SKM-1 (cell line): ENCODE measurements at regions not wholly inside any gene's neighbourhood (a gene's known extent, or its start where the extent isn't known, plus 50 kb on each side); places are given as distances from the start of the nearest gene placed in this dataset.

ENCODE experiments used
- DNase-seq: peaks from one replicate; lab custom pipeline; 2025; ENCODE audit not compliant: unreplicated experiment; lab: John Stamatoyannopoulos, UW

- DNase-seq: no peak
Observed at GRCh38 chr2:23091900-23092299, 293.1 kb upstream of the KLHL29 start.

GRCh38 chr2:23092831-23093230 is 292.1 kb upstream of the KLHL29 start:
- DNase-seq: no peak

DNA sequence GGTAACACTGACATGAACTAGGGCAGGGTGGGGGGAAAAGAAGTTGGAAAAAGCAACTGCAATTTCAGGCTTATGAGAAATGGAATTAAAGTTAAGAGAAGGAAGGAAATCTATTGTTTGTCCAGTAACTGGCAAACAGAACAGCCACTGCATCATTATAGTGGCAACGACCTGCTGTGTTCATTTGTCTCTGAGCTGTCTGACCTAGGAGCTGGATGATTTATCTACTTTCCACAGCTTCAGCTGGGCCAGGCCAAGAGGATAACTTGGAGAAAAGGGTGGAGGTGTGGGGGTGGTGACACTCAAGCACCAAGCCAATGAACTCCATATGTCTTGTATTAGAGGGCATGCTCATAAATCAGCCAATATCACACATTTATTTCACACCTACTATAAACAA is 291.5 kb upstream of the KLHL29 start:
- DNase-seq: no peak

GRCh38 chr2:23096906-23097602 is 287.9 kb upstream of the KLHL29 start:
- DNase-seq: no peak

- DNase-seq: no peak
Observed at GRCh38 chr2:23100406-23100805, 284.6 kb upstream of the KLHL29 start.

DNA sequence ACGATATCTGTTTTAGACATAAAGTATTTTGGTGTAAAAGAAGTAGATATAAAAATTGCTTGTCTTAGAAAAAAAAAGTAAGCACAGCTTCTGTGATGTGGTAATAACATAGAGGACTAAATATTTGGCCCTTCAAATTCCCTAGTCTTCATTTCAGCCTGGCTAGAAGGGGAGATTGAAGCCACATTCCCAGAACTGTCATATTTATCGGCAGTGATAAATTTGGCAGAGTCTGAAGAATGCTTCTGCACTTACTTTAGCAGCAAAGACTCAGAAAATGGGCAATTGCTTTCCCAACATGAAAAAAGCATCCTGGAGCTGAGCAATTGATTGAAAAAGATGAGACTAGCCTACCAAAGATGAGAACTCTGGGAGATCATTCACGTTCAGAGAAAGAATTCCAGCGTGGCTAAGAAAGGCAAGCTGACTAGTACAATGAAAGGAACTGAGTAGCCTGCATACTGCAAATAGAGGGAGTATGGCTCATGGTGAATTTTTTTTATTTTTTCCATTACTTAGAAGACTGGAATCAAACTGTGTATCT is 278.7 kb upstream of the KLHL29 start:
- no peak for DNase-seq

- DNase-seq: no peak
Observed at GRCh38 chr2:23107327-23107941, 277.5 kb upstream of the KLHL29 start.

GRCh38 chr2:23111263-23111662 is 273.7 kb upstream of the KLHL29 start:
- DNase-seq: no peak

DNA sequence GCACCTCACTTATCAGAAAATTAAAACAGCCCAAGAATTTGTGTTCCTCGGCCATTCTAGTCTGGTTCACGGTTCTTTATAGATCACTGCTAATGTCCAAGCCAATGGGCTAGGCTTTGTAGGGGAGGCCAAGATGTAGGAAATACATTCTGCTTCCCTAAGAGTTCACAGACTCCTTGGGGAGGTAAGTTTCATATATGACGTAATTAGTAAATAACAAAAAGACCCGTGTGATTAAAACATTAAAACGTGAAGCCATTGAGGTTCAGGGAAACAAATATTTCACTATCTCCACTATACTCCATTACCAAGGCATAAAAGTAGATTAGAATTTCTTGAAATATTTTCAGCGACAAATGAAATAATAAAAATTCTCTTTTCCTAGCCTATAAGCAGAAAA is 272.5 kb upstream of the KLHL29 start:
- no peak for DNase-seq

GRCh38 chr2:23114299-23114698 is 270.7 kb upstream of the KLHL29 start:
- DNase-seq: no peak

- no peak for DNase-seq
Observed at GRCh38 chr2:23118313-23118712, 266.7 kb upstream of the KLHL29 start.

DNA sequence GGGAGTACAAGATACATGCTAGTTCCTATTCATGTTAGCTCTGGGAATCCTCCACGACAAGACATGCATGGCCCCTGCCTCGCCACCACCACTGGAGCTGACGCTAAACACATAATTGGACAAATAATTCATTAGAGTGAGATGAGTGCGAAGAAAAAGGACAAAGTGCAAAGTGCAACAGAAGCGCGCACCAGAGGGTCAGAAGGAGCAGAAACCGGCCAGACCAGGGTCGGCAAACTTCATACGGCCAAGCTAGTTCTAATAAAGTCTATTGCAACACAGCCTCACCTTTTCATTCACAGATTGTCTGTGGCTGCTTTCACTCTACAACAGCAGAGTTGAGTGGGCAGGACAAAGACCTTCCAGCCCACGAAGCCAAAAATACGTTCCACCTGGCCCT is 266.1 kb upstream of the KLHL29 start:
- no peak for DNase-seq

DNA sequence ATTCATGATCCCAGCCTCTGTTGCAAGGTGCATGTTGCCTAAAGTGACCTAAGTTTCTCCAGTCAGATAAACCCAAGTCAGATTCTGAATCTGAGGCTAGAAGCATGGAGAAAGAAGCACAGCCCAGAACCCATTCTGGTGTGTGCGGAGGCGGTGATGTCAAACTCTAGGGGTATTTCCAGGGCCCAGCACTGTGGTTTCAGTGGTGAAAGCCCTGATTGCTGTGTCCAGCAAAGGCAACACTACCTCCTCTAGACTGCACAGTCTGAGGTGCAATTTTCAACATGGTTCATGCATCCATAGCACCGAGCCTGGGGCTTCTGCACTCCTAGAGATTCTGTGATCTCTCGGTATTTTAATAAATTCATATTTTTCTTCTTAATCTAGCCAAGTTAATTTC is 264.8 kb upstream of the KLHL29 start:
- no peak for DNase-seq

GRCh38 chr2:23121968-23122648 is 262.9 kb upstream of the KLHL29 start:
- no peak for DNase-seq

GRCh38 chr2:23122681-23123215 is 262.2 kb upstream of the KLHL29 start:
- no peak for DNase-seq

DNA sequence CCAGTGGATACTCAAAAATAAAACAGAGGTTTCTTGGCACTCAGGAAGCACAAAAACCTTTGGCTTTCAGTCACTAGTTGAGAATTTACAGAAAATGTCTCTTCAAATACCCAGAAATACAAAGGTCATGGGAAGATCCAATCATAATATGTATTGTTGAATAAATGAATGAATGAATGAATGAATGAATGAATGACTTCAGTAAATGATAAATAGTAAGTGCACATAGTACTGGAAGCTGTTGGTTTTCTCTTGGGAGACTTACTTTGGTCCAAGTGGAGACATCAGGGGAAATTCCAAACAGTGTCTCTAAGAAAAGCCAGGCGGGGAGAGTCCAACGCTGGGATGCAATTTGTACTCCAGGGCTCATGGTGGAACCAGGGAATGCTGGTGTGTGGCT is 261.3 kb upstream of the KLHL29 start:
- DNase-seq: no peak

- DNase-seq: no peak
Observed at GRCh38 chr2:23124214-23124750, 260.7 kb upstream of the KLHL29 start.

DNA sequence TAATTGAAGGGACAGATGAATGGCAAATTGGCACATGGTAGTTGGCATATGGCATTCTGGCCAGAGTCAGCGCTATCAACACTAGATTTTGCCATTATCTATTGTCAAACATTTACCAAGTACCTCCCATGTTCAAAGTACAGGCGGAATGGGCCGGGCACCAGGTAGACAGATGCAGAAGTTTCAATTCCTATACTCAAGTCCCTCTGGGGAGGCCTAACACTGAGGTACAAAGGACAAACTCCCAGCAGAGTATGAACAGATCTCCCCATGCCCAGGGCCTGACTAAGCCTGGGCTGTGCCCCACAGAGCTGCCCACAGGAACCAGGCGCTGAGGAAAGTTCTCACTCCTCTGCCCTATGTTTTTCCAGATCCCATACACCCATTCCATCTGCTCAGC is 257.5 kb upstream of the KLHL29 start:
- no peak for DNase-seq

GRCh38 chr2:23128684-23129292 is 256.2 kb upstream of the KLHL29 start:
- DNase-seq: no peak

- DNase-seq: no peak
Observed at GRCh38 chr2:23131066-23131575, 253.9 kb upstream of the KLHL29 start.

DNA sequence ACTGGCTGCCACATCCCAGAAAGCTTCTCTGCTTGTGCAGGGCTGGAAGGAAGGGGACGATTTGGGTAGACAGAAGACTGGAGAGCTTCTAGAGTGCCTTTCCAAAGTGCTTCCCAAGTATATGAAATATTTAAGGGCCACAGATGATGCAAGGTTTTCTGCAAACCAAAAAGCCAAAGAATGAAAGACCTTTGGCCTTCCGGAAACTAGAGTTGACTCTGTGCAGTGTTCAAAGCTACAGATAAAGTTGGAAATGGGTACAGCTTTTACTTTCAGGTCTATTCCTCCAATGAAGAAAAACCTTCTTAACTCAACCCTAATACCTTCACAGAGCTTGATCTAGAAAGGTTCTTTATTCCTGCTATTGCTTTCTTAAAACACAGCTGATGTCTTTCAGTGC is 253.0 kb upstream of the KLHL29 start:
- DNase-seq: no peak
